Endothelial cell of umbilical vein (primary cell): ENCODE measurements at regions not wholly inside any gene's neighbourhood (a gene's known extent, or its start where the extent isn't known, plus 50 kb on each side); places are given as distances from the start of the nearest gene placed in this dataset.

Source experiments
- EZH2 ChIP-seq: IDR thresholded peaks from 2 replicates; pipeline ENCODE4 v1.6.1; 2012; ENCODE audit warnings: borderline replicate concordance, low read depth, mild to moderate bottlenecking, moderate library complexity, low read length, inconsistent platforms; ENCODE audit not compliant: severe bottlenecking
- MYC ChIP-seq: IDR thresholded peaks from one replicate; pipeline ENCODE4 v1.6.1; 2011; ENCODE audit warnings: mild to moderate bottlenecking, low read depth, low read length
- POLR2A ChIP-seq: IDR thresholded peaks from 2 replicates; pipeline ENCODE4 v1.6.1; 2012; ENCODE audit warnings: low read depth, mild to moderate bottlenecking, control low read depth, low read length
- POLR2AphosphoS5 ChIP-seq: IDR thresholded peaks from 2 replicates; pipeline ENCODE4 v1.6.1; 2012; ENCODE audit warnings: low read depth, mild to moderate bottlenecking, control low read depth, low read length, moderate library complexity; ENCODE audit not compliant: insufficient read depth
- TF ChIP-seq, protein P1 (sequence below), 2 donors: IDR thresholded peaks; 1 replicate in 1 of 2; 2 replicates in 1 of 2; pipeline ENCODE4 v1.5.1; 2011; ENCODE audit warnings: low read length in 2 of 2, mild to moderate bottlenecking in 2 of 2, moderate library complexity in 2 of 2, control low read depth in 1 of 2, inconsistent platforms in 1 of 2, low read depth in 1 of 2; ENCODE audit not compliant: insufficient read depth in 1 of 2; ENCODE audit errors: extremely low read depth in 1 of 2
- TF ChIP-seq, protein P2 (sequence below): IDR thresholded peaks from 2 replicates; pipeline ENCODE4 v1.6.1; 2011; ENCODE audit not compliant: insufficient read depth, insufficient read length

DNA sequence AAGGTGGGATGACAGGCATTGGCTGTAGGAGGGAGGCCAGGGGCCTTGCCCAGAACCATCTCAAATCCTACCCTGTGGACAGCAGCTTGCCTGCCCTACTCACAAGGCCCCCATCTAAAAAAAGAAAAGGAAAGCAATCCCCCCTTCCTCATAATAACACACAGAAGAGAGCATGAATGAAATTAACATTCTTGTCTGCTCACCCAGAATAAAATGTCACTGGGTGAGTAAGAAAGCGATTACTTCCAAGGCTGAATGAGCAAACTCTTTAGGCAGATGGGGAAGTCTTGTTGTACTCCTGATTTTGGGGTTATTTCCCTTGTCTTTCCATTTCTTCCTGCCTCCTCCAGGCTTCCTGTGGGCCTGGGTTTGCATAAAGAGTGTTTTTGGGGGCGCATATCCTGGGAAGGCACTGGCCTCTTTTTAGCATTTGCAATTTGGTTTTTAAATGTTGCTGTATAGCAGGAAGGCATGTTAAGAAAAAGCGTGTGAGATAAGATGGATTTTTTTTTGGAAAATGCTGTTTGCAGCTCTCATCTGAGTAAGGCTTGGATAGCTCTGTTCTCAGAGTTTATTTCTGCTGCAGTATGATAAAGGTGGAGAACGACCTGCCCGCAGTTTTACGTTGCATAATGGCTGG, 248.3 kb upstream of the GATB start:
- no peak for TF ChIP-seq POLR2A
- TF ChIP-seq, protein P1, sequence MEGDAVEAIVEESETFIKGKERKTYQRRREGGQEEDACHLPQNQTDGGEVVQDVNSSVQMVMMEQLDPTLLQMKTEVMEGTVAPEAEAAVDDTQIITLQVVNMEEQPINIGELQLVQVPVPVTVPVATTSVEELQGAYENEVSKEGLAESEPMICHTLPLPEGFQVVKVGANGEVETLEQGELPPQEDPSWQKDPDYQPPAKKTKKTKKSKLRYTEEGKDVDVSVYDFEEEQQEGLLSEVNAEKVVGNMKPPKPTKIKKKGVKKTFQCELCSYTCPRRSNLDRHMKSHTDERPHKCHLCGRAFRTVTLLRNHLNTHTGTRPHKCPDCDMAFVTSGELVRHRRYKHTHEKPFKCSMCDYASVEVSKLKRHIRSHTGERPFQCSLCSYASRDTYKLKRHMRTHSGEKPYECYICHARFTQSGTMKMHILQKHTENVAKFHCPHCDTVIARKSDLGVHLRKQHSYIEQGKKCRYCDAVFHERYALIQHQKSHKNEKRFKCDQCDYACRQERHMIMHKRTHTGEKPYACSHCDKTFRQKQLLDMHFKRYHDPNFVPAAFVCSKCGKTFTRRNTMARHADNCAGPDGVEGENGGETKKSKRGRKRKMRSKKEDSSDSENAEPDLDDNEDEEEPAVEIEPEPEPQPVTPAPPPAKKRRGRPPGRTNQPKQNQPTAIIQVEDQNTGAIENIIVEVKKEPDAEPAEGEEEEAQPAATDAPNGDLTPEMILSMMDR (IDR thresholded peaks at IDR 0.05; ENCODE audit: extremely low read depth in 1 of 2, insufficient read depth in 1 of 2, low read depth in 1 of 2, low read length in 2 of 2), result no peak
- TF ChIP-seq, protein P2, sequence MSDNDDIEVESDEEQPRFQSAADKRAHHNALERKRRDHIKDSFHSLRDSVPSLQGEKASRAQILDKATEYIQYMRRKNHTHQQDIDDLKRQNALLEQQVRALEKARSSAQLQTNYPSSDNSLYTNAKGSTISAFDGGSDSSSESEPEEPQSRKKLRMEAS, result no peak
- TF ChIP-seq EZH2, result no peak
- no peak for TF ChIP-seq POLR2AphosphoS5
- TF ChIP-seq MYC, result no peak
